GM18517 (cell line): ENCODE measurements at regions not wholly inside any gene's neighbourhood (a gene's known extent, or its start where the extent isn't known, plus 50 kb on each side); places are given as distances from the start of the nearest gene placed in this dataset.
"Not testable (repeated sequence)": the region's sequence is repeated elsewhere in the genome, so short reads cannot be mapped to it uniquely, and the experiment has no call there.

Source experiments
- ATAC-seq: cut with Tn5 transposase; IDR thresholded peaks from one replicate; pipeline ENCODE4 v1.9.1; 2021; ENCODE audit warnings: mild to moderate bottlenecking, moderate library complexity; ENCODE audit not compliant: unreplicated experiment

DNA sequence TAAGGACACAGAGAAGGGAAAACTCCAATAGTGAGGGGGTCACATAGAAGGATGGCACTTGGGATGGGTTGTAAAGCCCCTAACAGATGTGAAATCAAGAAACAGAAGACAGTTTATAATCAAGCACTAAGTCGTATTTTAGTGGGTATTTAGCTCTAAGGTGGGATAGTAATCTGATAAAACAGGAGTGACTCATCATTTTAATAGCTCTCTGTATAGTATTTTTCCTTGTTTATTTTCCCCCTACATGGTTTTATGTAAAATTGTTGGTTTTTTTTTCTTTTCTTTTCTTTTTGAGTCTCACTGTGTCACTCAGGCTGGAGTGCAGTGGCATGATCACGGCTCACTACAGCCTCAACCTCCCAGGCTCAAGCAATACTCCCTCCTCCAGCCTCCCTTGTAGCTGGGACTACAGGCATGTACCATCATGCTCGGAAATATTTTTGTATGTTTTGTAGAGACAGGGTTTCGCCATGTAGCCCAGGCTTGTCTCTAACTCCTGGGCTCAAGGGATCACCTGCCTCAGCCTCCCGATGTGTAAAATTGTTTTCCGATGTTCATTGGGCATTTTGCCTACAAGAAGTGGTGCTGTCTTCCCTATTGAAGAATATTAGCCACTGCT lies 142.6 kb upstream of the SERPINE2 start:
- ATAC-seq: no peak

DNA sequence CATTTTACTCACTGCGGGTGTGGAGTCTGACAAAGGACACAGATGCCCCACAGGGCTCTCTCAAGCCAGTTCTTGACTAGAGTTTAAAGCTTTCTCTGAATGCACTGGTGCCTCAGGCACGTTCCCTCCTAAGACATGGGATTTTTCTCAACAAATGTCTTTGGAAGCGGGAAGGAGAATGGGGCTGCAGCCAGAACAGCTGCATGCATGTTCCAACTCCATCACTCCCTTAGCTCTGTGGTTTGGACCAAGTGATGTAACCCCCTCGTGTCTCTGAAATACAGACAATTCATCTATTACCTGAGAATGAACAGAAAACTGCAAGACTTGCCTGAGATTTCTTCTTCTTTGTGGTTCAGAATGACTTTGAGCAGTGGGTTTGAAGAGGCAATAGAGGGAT lies 141.7 kb upstream of the SERPINE2 start:
- no peak for ATAC-seq

DNA sequence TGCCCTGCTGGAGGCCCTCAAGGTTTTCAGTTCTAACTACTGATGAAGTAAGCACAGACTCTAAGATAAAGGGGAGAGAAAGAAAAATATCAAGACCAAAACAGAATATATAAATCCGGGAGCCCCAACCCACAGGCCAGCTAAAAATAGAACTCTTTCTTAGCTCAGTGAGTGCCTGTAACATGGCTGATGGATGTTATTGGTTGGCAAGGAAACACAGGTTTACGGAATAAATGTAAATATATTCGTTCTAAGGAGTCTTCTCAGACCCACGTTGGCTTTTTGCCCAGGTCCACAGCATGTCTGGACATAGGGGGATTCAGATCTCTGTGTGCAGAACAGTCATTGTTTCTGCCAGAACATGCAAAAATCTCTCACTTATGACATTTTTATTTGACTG lies 139.0 kb upstream of the SERPINE2 start:
- no peak for ATAC-seq

DNA sequence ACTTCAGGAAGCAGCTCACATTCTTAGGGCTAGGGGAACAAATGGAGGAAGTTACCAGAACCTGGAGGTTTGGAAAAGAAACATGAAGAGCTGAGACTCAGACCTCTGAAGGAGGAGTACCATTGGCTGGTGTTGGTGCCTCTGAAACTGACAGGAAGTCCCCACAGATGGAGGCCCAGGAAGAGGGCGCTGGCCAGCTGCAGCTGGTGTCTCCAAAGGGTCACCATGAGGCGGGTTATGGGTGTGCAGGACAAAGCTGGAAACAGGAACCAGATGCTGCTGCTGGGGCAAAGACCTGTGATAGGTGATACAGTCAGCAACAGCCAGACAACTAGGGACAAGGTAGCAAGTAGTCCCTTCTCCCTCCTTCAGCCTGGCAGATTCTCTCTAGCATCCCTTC lies 136.5 kb upstream of the SERPINE2 start:
- no peak for ATAC-seq

DNA sequence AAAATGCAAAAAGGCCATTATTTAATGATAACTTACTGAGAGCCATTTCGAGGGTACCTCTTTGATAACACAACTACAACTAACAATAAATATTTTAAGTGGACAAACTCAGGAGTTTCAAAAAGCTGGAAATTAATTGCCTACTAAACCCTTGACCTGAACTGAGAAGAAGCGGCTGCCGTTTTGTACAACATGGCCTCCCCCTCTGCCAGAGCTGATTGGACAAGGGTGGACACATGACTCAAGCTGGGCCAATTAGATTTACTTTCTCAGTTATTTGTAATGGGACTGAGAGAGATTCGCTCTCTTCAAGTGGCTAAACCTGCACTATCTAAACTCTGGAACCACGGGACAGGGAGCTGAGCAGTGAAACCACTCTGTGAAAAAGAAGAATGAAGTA lies 135.9 kb upstream of the SERPINE2 start:
- no peak for ATAC-seq

DNA sequence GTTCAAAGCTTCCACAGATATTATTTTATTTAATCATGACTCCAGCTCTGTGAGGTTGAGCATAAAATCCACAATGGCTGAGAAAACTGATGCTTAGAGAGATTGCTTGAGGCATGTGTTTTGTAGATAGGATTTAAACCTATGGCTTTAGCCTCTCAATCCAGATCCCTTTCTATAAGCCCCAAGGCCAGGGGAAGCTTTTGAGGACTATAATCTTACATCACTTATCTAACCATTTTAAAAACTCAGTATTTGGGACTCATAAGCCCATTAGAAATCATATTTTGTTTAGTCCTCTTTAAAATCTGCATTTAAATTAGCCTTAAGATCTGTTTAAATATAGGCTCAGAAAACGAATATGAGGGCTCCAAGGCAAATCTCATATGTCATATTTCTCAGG lies 135.4 kb upstream of the SERPINE2 start:
- ATAC-seq: no peak

DNA sequence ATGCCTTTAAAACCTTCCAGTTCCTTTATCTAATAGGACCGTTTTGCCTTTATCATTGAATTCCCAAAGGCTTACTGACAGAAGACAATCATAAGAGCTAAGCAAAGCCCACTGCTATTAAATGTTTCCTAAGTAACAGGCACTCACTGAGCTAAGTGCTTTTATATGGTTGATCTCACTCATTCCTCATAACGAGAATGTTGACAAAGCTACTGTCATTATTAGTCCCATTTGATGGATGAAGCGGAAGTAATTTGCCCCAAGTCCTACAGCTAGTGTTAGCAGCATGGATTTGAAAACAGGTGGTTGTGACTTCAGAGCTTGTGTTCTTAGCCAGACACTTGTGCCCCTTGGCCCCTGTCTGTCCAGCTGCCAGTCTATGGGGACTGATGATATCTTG lies 134.8 kb upstream of the SERPINE2 start:
- no peak for ATAC-seq

DNA sequence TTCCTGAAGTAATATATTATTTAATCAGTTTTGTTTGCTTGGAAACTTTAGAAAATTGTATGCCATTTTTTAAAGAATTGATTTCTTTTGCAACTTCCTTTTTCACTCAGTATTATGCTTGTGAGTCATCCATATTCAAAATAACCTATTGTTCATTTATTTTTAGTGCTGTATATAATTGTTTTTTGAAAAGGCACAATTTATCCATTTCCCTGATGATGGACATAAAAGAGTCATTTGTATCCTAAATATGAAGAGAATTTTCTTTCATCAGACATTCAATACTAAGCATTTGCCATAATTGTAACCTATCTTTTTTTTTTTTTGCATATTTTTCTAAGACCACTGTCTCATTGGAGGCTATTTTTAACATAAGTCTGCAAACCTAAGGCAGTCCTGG lies 134.1 kb upstream of the SERPINE2 start:
- ATAC-seq: no peak

DNA sequence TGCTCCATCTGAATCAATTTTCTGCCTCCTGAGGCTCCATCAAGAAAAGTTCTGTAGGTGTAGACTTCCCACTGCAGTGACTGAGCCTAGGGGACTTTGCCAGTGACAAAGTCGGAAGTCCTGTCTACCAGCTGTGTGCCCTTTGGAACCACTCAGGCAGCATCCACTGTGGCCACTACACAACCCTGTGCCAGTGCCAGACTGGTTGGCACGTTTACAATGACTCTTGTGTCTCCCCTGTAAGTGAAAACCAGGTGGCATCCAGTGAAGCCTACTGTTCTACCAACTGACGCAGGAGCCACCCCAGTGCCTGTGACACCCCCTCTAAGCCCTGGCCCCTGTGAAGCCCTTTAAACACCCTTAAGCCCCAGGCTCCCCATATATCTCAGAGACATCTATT lies 132.1 kb upstream of the SERPINE2 start:
- ATAC-seq: no peak

DNA sequence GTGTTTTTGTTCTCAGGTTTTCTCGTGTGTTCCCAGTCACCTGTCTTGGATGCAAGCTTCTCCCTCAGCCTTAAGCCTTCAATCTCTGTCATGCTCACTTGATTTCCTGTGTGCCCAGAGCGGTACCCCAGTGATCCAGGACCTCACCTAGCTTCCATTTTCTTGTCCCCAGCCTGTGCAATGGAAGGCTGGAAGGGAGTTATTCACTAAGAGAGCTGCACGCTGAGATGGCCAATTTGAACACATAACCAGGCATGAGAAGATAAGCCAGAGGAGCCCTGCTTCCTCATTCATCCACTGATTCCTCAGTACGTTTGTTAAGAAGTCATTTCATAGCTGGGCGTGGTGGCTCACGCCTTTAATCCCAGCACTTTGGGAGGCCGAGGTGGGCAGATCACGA lies 130.8 kb upstream of the SERPINE2 start:
- ATAC-seq: no peak

DNA sequence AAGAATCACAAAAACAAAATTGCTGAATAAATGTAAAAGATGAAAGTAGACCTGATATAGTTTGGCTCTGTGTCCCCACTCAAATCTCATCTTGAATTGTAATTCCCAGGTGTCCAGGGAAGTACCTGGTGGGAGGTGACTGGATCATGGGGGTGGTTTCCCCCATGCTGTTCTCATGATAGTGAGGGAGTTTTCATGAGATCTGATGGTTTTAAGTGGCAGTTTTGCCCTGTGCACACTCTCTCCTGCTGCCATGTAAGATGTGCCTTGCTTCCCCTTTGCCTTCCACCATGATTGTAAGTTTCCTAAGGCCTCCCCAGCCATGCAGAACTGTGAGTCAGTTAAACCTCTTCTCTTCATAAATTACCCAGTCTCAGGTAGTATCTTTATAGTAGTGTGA lies 128.7 kb upstream of the SERPINE2 start:
- not testable (repeated sequence) for ATAC-seq

DNA sequence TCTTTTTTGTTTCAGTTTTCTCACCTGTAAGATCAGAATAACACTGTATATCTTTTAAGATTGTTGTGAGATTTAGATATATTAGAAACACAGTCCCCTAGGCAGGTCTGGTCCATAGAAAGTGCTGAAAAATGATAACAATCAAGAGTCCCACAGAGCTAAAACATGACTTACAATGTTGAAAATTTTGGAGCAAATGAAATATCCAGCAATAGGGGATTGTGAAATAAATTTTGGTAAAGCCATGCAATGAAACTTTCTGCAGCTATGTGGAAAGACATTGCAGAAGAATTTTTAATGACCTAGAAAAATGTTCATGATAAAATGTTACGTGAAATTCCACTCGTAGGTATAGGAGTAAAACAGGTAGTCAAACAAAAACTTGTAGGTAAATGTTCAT lies 127.6 kb upstream of the SERPINE2 start:
- no peak for ATAC-seq

DNA sequence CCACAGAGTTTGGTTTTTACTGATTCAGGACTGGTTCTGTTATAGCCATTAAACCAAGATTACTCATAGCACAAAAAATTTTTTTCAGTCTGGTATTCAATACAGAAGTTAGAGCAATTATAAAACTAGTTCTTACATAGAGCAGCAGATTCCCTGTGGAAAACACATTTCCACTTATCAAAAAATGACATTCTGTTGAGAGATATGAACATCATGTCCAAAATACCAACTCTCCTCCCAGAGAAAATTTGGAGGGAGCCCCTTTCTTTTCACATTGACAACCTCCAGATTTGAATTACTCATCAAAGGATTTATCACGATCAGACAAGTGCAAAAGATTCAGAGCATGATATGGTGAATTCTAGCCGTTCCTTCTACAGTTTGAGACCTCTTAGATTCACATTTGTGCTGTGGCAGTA lies 126.8 kb upstream of the SERPINE2 start:
- no peak for ATAC-seq

DNA sequence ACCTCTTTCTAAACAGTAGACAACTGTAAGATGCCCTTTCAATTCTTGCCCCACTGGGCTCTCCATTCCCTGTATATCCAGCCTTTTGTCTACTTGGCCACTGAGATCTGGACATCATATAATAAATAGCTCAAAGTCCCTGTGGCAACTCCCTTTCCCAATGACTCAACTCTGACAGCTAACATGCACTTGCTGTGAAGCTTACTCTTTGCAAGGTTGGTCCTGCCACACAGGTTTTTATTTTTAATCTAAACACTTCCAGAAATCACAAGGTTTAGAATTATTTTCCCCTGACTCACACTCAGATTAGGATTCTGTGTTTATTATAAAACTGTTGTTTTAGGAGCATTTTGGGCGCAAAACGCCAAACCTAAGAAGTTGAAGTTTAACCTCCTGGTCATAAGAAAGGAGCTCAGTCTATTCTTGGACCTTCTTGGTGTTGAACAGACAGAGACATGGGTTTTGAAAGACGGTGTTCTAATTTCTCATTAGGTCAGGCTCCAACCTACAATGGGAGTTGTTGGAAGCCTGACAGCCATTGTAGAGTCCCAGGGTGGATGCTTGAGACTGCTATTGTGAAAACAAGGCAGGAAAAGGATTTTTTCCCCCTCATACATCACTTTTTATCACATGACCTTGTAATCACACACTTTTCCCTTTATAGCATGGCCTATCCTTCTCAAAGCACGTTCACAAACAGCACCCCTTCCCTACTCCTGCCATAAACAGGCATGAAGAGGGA lies 124.7 kb upstream of the SERPINE2 start:
- no peak for ATAC-seq

DNA sequence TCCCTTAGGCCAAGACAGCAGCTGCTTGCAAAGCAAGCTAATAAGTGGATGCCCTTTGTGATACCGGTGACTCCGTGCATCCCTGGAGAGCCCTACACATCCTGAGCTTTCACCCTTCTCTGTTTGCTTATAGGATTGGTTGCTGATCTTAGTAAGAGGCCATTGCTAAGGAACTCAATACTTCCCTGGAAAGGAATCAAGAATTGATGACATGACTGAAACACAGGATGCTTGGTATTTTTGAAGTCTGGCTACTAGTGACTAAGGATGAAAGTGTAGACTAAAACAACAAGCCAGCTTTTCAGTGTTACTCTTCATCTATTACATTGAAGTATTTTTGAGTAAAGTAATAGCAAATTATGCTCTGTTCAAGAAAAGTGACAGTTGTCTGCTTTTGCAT lies 123.0 kb upstream of the SERPINE2 start:
- no peak for ATAC-seq

DNA sequence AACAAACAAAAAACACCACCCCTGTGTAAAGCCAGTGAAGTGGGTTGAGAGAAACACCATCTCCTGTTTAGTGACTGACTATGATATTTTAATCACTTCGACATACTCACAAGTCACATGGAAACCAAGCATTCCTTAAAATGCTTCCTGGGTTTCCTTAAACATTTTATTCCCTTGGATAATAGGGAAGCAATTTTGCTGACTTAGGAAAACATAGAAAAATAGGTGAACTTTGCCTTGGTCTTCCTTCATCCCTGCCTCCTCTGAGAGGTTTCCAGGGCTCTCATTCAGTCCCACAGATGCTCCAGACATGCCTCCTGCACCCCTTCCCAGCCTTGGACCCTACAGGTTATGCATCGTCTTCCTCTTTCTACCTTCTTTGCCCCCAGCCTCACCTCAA lies 122.6 kb upstream of the SERPINE2 start:
- no peak for ATAC-seq

DNA sequence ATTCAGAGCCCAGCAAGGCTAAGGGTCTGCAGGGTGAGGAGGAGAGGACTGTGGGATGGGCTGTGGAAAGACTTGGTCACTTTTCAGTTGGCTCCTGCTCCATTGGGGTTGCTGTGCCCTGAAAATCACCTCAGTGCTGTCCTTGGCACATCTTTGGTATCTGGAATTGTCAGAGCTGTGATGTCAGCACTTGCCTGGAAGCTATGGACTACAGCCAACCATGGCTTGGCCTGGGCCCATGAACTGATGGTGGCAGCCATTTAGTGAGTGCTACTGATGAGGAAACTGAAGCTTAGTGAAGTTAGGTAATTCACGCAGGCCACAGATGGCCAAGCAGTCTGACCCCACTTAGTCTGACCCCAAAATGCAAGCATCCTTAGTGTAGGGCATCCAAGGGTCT lies 121.8 kb upstream of the SERPINE2 start:
- no peak for ATAC-seq

DNA sequence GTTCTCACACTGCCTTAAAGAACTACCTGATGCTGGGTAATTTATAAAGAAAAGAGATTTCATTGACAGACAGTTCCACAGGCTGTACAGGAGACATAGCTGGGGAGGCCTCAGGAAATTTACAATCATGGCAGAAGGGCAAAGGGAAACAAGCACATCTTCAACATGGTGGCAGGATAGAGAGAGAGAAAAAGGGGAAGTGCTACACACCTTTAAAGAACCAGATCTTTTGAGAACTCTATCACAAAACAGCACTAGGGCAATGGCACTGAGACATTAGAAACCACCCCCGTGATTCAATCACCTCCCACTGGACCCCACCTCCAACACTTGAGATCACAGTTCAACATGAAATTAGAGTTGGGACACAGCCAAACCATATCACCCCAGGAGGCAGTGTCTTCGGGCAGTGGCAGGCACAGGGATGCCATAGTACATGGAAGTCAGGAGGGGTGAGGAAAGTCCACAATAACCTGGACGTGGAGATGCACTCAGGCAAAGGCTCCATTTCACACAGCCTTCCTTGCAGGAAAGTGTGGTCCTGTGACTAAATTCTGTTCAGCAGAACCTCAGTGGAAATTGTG lies 120.4 kb upstream of the SERPINE2 start:
- ATAC-seq: no peak

DNA sequence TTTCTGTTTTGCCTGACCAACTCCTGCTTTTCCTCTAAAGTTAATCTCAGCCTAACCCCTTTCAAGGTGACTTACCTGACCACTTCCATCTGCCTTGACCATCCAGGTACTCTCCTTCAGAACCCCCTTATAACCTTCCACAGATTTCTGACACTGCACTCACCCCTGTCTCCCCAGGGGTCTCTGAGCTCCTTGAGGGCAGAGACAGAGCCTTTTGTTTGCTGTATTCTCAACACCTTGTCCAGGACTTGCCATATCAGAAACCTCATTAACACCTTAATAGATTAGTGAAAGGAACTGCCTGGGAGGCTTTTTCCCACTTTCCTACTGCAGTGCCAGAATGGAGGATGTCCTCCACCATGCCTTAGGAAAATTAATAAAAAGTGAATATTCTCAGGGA lies 119.7 kb upstream of the SERPINE2 start:
- no peak for ATAC-seq

DNA sequence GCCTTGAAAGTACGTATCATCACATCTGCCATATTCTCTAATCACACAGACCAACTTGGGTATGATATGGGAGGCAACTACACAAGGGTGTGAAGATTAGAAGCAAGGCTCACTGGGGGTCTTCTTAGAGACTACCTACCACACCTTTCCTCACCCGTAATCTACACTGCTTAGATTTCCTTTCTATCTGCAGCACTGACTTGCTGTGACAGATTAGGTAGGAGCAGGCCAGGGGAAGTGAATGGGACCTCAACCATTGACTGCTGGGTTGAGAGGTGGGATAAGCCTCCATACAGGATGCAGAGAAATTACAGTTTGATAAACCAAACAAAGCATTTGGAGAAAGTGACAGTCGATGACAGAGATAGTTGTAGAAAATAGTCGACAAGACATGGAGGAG lies 119.0 kb upstream of the SERPINE2 start:
- no peak for ATAC-seq

DNA sequence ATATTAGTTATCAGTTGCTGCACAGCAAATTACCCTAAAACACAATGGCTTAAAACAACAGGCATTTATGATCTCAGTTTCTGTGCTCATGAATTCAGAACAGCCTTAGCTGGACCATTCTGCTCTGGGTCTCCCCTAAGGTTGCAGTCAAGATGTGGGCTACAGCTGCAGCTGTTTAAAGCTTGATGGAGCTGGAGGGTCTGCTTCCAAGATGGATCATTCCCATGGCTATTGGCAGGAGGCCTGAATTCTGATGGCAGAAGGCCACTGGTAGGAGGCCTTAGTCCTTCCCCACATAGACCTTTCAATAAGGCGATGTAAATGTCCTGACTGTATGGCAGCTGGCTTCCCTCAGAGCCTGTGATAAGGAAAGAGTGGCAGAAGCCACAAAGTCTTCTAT lies 118.6 kb upstream of the SERPINE2 start:
- no peak for ATAC-seq

DNA sequence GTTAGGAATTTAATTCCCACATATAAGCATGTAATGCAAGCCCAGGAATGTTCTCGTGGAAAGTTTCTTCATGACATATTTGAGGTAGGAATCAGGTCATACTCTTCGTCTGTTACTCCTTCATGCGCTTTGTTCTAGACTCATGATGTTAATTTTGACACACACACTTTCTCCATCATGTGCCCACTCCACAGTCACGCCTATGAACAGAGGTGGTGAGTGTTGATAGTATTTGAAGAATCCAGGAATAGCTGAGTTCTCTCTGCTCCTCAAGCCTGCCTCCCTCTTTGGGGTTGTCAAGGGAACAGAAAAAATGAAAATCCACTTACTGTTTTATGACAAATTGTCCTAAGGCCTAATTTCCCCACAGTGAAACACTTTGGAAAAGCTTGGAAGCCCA lies 117.3 kb upstream of the SERPINE2 start:
- no peak for ATAC-seq

DNA sequence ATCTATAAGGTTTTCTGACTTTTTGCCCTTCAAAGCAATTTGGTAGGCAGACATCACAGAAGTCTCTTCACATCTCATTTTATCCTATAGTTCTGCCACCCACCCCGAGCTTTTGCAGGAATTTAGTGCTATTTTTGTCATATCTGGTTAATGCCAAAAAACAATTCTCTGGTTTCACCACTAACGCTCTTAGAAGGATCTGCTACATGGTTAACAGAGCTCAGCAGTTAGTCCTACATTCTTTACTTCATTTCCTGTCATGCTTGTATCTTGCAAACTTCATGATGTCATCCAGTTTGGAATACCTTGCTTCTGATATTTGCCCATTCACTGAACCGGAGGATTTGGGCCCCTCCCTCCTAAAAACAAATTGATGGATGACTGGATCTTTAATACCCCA lies 116.8 kb upstream of the SERPINE2 start:
- no peak for ATAC-seq
